ENCODE measurements at regions not wholly inside any gene's neighbourhood (a gene's known extent, or its start where the extent isn't known, plus 50 kb on each side); places are given as distances from the start of the nearest gene placed in this dataset.

DNA sequence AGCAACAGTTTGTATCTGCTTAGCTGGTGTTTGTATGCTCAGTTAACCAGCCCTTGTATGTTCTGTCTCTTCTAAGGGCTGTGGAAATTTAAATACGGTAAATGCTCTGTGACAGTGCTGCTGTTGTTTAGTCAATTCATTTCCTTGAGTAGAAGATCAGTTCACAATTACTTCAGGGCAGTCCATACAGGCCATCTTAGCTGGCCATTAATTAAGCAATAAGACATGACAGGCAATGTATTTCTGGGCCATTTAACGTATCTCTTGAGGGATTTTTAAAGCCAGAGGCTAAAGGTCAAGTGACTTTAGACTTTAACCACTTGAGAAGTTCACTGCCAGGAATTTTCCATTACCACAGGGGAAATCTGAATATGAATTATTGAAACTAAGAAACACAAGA lies 351.8 kb downstream of the ZIC1 start:
- TF ChIP-seq POLR2AphosphoS5 (IDR thresholded peaks at IDR 0.05; ENCODE audit: low read depth, low read length) = no peak
- no peak for TF ChIP-seq TAF1 (IDR thresholded peaks at IDR 0.05; ENCODE audit: borderline replicate concordance, low read depth, low read length)
- no peak for TF ChIP-seq POLR2A (IDR thresholded peaks at IDR 0.05; ENCODE audit: low read depth, low read length)
